HUDEP-2 (cell line): ENCODE measurements at regions not wholly inside any gene's neighbourhood (a gene's known extent, or its start where the extent isn't known, plus 50 kb on each side); places are given as distances from the start of the nearest gene placed in this dataset.

Experiments used
- DNase-seq, 76 experiments: peaks; one replicate each; lab custom pipeline; 2025; ENCODE audit not compliant: unreplicated experiment in 76 of 76; lab: John Stamatoyannopoulos, UW

GRCh38 chr15:38878926-38879325, 314.3 kb upstream of the RASGRP1 start:
- DNase-seq, result no peak

GRCh38 chr15:38879909-38880471, 315.4 kb upstream of the RASGRP1 start:
- DNase-seq, result no peak

- no peak for DNase-seq
Measured at GRCh38 chr15:38882221-38882620, 317.6 kb upstream of the RASGRP1 start.

- no peak for DNase-seq
Measured at GRCh38 chr15:38883987-38884386, 319.4 kb upstream of the RASGRP1 start.

- no peak for DNase-seq
Measured at GRCh38 chr15:38885001-38885400, 320.4 kb upstream of the RASGRP1 start.

- DNase-seq, result no peak
Measured at GRCh38 chr15:38885471-38885952, 320.9 kb upstream of the RASGRP1 start.

GRCh38 chr15:38886315-38887163, 321.9 kb upstream of the RASGRP1 start:
- DNase-seq, result no peak

GRCh38 chr15:38888701-38889221, 324.1 kb upstream of the RASGRP1 start:
- DNase-seq, result no peak

GRCh38 chr15:38890194-38890593, 325.6 kb upstream of the RASGRP1 start:
- no peak for DNase-seq

- DNase-seq, result no peak
Measured at GRCh38 chr15:38893925-38894242, 329.3 kb upstream of the RASGRP1 start.

- DNase-seq, result no peak
Measured at GRCh38 chr15:38894243-38894948, 329.8 kb upstream of the RASGRP1 start.

GRCh38 chr15:38895326-38896255, 331.0 kb upstream of the RASGRP1 start:
- no peak for DNase-seq

DNA sequence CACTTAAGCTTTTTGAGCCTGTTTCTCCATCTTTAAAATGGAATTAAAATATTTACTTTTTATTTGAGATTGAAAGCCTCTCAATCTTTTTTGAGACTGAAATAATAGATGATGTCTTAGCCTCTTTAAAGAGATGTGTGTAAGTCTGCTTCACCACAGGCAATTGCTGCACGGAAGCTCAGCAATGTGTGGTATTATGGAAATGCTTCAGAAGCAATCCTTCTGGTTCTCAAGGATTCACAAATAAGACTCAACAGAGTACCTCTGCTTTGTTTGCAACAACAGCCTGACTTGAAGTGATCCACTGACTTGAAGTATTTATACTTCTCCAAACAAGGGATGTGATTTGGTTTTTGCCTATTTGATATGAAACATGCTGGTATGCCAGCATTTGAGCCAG, 332.0 kb upstream of the RASGRP1 start:
- DNase-seq, result no peak

DNA sequence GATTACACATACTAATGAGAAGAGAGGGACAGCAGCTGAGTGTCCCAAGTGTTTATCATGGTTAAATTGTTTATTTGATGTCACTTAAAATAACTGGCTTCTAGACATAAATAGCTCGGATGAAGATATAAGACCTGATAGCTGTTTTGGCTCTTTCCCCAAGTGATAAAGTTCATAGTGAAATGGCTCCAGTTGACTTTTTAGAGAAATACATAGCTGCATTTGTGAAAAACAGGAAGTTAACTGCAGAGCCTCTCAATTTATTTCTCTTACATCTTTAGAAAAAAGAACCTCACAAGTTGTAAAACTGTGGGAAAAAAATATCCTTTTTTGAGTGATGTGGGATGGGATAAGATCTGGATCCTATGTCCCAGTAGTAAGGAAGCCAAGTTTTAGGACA, 332.9 kb upstream of the RASGRP1 start:
- DNase-seq, result no peak

DNA sequence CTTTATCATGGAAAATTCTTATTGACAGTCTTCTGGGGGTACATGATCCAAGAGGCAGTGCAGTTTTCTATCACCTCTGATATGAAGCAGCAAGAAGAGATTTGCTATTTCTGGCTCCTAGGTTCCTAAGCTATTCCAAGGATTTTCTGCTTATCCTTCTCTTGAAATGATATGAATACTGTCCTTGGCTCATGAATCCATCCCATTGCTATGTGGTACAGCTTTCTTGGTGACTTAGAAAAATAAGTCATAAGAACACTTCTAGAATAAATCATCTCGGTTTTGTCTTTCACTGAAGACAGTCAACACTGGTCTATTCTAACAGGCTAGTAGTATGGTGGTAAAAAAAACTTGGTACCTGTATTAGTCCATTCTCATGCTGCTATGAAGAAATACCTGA, 333.6 kb upstream of the RASGRP1 start:
- no peak for DNase-seq

GRCh38 chr15:38899300-38899699, 334.7 kb upstream of the RASGRP1 start:
- no peak for DNase-seq

DNA sequence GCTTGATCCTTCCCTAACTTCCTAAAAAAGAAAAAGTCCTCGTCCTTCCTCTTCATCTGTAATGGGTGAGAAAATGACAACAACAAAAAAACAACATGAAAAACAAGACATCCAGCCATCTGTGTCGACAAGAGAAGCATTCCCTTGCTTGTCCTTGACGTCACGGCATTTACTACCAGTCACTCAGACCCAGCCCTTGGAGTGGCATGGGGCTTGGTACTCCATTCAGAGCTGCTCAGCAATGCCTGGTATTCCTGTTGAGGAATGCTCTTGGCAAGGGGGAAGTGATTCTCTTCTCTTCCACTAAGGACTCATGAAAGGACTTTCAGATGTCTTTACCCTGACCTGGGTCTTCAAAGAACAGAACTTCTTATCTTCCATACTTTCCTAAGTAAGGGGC, 339.7 kb upstream of the RASGRP1 start:
- no peak for DNase-seq

DNA sequence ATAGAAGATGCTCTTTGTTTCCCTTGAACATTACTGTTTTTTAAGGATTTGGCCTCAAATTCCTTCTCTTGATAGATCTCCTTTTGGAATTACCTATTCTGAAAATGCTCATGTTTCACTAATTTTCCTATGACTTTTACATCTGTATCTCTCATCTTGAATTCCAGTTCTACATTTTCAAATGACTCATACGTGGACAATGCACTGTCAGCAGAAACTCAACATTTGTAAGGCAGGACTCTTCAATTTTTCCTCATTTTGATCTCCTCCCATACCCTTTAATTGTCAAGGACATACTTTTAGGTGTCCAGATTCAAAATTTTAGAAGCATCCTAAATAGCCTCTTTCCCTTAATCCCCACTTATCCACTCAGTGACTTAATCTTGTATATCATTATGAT, 341.0 kb upstream of the RASGRP1 start:
- DNase-seq, result no peak

GRCh38 chr15:38920966-38921365, 356.4 kb upstream of the RASGRP1 start:
- DNase-seq, result no peak

GRCh38 chr15:38921471-38921870, 356.9 kb upstream of the RASGRP1 start:
- no peak for DNase-seq

DNA sequence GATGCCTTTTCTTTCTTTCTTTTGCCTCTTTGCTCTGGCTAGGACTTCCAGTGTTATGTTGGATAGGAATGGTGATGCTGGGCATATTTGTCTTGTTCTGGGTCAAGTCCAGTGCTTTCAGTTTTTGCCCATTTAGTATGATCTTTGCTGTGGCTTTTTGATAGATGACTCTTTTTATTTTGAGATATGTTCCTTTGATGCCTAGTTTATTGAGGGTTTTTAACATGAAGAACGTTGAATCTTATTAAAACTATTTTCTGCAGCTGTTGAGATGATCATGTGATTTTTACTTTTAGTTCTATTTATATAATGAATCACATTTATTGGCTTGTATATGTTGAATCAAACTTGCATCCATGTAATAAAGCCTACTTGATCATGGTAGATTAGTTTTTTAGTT, 363.8 kb upstream of the RASGRP1 start:
- DNase-seq, result no peak
